Neural crest cell (in vitro differentiated cells): ENCODE measurements at regions not wholly inside any gene's neighbourhood (a gene's known extent, or its start where the extent isn't known, plus 50 kb on each side); places are given as distances from the start of the nearest gene placed in this dataset.

Experiments
- DNase-seq: peaks from one replicate; pipeline ENCODE4 v3.0.0; 2021; ENCODE audit warnings: low read depth, mixed read lengths, low spot score
- H3K27ac Mint-ChIP-seq: one replicate; pipeline ENCODE4 v1.8.0; 2021; ENCODE audit warnings: mild to moderate bottlenecking, mixed read lengths; ENCODE audit not compliant: unreplicated experiment
- H3K27me3 Mint-ChIP-seq: 2 replicates; pipeline ENCODE4 v1.8.0; 2021; ENCODE audit warnings: low read depth, mild to moderate bottlenecking, mixed read lengths
- H3K36me3 Mint-ChIP-seq: 2 replicates; pipeline ENCODE4 v1.8.0; 2021; ENCODE audit warnings: low read depth, mild to moderate bottlenecking, mixed read lengths
- H3K4me1 Mint-ChIP-seq: 2 replicates; pipeline ENCODE4 v1.8.0; 2021; ENCODE audit warnings: mixed read lengths
- H3K4me3 Mint-ChIP-seq: one replicate; pipeline ENCODE4 v1.8.0; 2021; ENCODE audit warnings: mild to moderate bottlenecking, mixed read lengths
- H3K9me3 Mint-ChIP-seq: 2 replicates; pipeline ENCODE4 v1.8.0; 2021; ENCODE audit warnings: mixed read lengths
- TF ChIP-seq, protein P1 (sequence below): fragments of 200-600 bp; sonication (generic); conservative IDR thresholded peaks from 2 replicates; pipeline ENCODE4 v1.5.0; 2021; ENCODE audit warnings: antibody characterized with exemption, mild to moderate bottlenecking

DNA sequence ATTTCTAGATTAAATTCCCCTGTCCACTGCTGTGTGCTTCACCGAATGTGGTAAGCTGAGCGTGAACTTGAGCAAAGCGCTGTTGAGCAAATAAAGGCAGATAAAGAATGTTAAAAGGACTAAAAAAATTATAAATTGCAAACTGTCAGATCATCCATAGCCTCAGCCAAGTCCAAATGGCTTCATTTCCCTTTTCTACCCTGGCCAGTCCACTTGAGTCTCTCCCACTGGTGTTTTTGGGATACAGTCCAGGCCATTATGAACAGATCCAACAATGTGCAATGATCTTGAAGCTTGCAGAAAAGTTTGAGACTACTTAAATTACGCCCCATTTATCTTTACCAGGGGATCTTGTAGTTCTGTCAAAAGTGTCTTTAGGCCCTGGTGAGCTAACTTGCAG, 254.6 kb upstream of the PIK3C3 start:
- Mint-ChIP-seq H3K27me3 (no peaks in the 10 kb centered on the region), H3K27ac (no peak overlapping the region), H3K36me3 (no peaks in the 10 kb centered on the region), H3K4me1 (peaks cover 20% of the 10 kb centered on the region), H3K4me3 (no peak overlapping the region), H3K9me3 (peaks cover 3% of the 10 kb centered on the region)
- TF ChIP-seq, protein P1, sequence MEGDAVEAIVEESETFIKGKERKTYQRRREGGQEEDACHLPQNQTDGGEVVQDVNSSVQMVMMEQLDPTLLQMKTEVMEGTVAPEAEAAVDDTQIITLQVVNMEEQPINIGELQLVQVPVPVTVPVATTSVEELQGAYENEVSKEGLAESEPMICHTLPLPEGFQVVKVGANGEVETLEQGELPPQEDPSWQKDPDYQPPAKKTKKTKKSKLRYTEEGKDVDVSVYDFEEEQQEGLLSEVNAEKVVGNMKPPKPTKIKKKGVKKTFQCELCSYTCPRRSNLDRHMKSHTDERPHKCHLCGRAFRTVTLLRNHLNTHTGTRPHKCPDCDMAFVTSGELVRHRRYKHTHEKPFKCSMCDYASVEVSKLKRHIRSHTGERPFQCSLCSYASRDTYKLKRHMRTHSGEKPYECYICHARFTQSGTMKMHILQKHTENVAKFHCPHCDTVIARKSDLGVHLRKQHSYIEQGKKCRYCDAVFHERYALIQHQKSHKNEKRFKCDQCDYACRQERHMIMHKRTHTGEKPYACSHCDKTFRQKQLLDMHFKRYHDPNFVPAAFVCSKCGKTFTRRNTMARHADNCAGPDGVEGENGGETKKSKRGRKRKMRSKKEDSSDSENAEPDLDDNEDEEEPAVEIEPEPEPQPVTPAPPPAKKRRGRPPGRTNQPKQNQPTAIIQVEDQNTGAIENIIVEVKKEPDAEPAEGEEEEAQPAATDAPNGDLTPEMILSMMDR = no peak
- DNase-seq = no peak

DNA sequence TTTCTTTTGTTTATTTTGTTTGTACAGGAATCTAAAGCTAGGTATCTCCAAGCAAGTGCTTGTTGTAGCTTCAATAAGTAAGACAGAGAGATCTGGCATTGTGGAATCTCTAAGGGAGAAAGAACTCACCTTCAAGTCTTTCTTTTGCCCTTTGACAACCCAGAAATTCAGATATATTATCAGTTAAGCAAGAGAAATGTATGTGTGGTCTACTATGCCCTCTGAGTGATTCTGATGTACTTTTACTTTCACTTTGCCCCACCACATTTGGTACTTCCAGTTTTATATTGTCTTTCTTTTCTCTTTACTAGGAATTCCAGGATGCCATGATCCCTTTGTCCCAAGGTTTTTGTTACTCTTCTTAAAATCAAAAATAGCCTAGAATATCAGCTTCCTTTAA, 259.6 kb upstream of the PIK3C3 start:
- no peak overlapping the region for H3K4me3 Mint-ChIP-seq
- H3K27me3 Mint-ChIP-seq = no peaks in the 10 kb centered on the region
- no peak for DNase-seq
- H3K4me1 Mint-ChIP-seq = peaks cover 8% of the 10 kb centered on the region
- TF ChIP-seq, protein P1 = no peak
- H3K36me3 Mint-ChIP-seq = no peaks in the 10 kb centered on the region
- no peak overlapping the region for H3K27ac Mint-ChIP-seq
- H3K9me3 Mint-ChIP-seq = peaks cover 2% of the 10 kb centered on the region

DNA sequence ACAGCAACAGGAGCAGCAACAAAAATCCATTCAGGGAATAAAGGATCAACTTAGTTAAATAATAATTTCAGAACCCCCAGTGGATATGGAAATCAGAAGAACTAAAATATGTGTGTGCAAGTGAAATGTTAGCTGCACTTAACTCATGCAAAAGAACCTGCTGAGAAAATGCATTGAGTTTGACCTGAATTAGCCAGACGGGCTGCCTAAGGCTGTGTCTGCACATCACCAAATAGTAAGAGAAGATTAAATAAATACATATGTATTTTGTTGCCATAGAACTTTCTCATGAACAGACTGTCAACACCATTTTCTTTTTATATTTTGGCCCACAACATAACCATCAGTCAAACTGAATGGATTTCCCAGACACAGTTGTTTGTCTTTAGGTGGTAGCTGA, 262.0 kb upstream of the PIK3C3 start:
- TF ChIP-seq, protein P1 = no peak
- H3K4me3 Mint-ChIP-seq = no peak overlapping the region
- no peak for DNase-seq

DNA sequence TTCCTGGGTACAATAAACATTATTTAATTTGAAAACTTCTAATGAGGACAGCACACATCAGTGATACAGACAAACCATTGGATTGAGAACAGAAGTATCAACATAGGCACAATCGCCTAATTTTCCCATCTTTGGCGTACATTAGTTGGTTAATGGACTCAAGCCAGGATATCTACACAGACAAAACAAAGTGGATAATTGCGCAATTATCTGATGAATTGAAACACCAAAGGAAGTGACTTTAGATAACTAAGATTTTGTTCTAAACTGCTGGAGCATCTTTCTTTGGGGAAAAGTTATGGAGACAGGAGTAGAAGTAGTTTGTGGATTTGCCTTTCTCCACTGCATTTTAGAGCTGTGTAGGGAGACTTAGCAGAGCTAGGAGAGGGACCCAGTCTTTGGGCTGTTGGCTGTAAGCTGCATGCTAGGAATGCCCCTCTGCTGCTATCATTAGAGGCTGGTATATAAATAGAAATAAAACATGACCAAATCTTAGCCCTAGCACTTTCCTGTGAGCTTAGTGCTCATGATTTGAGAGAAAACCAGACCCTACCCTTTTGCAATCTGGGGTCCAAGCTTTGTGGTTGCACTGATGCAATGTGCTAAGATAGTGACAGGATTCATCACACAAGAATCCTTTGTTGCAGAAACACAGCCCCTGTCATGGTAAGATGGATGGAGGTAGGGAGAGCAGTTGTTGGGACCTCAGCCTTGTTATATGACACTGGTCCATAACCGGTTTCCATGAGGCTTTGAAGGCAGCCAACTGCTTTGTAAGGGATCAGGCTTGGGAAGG, 264.5 kb upstream of the PIK3C3 start:
- no peak overlapping the region for H3K4me3 Mint-ChIP-seq
- no peak overlapping the region for H3K27ac Mint-ChIP-seq
- DNase-seq = no peak

More for the DNA sequence above, 262.0 kb upstream of the PIK3C3 start:
- Mint-ChIP-seq H3K27ac (no peak overlapping the region), H3K27me3 (no peaks in the 10 kb centered on the region), H3K9me3 (peaks cover 2% of the 10 kb centered on the region), H3K4me1 (no peaks in the 10 kb centered on the region), H3K36me3 (no peaks in the 10 kb centered on the region)

DNA sequence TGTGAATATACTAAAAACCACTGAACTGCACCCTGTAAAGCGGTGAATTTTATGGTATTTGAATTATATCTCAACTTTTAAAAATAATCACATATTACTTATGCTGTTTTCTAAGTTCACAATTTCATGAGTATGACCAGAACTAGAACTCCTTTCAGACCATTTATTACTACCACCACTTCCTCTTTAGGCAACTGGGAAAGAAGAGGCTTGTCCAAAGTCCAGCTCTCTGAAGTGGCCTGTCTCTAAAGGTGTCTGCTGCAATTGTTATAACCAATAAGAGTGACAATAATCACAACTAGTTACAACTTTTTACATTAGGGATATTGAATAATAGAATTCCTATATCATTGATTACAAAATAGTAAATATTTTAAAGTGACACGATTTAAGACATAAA, 267.9 kb upstream of the PIK3C3 start:
- no peak overlapping the region for H3K4me3 Mint-ChIP-seq
- DNase-seq = no peak
- H3K27me3 Mint-ChIP-seq = no peaks in the 10 kb centered on the region
- TF ChIP-seq, protein P1 = no peak
- no peaks in the 10 kb centered on the region for H3K4me1 Mint-ChIP-seq
- H3K27ac Mint-ChIP-seq = no peak overlapping the region
- H3K36me3 Mint-ChIP-seq = no peaks in the 10 kb centered on the region
- no peaks in the 10 kb centered on the region for H3K9me3 Mint-ChIP-seq

More for the DNA sequence above, 264.5 kb upstream of the PIK3C3 start:
- Mint-ChIP-seq H3K27me3 (no peaks in the 10 kb centered on the region), H3K36me3 (no peaks in the 10 kb centered on the region), H3K9me3 (peaks cover 2% of the 10 kb centered on the region), H3K4me1 (no peaks in the 10 kb centered on the region)
- TF ChIP-seq, protein P1 = no peak
